ENCODE measurements at regions not wholly inside any gene's neighbourhood (a gene's known extent, or its start where the extent isn't known, plus 50 kb on each side); places are given as distances from the start of the nearest gene placed in this dataset.

- TF ChIP-seq CTCF (IDR thresholded peaks at IDR 0.05 in 8 of 11, conservative IDR thresholded peaks at IDR 0.05 in 3 of 11) (no peak), POLR2AphosphoS5 (IDR thresholded peaks at IDR 0.05) (no peak)
Observed at GRCh38 chr1:67931198-67931597, 97.9 kb upstream of the GNG12 start.
